EH (cell line): ENCODE measurements at regions not wholly inside any gene's neighbourhood (a gene's known extent, or its start where the extent isn't known, plus 50 kb on each side); places are given as distances from the start of the nearest gene placed in this dataset.

Experiments used
- DNase-seq: peaks from one replicate; pipeline ENCODE4 v3.0.0-alpha.2; 2015; ENCODE audit warnings: low read depth

DNA sequence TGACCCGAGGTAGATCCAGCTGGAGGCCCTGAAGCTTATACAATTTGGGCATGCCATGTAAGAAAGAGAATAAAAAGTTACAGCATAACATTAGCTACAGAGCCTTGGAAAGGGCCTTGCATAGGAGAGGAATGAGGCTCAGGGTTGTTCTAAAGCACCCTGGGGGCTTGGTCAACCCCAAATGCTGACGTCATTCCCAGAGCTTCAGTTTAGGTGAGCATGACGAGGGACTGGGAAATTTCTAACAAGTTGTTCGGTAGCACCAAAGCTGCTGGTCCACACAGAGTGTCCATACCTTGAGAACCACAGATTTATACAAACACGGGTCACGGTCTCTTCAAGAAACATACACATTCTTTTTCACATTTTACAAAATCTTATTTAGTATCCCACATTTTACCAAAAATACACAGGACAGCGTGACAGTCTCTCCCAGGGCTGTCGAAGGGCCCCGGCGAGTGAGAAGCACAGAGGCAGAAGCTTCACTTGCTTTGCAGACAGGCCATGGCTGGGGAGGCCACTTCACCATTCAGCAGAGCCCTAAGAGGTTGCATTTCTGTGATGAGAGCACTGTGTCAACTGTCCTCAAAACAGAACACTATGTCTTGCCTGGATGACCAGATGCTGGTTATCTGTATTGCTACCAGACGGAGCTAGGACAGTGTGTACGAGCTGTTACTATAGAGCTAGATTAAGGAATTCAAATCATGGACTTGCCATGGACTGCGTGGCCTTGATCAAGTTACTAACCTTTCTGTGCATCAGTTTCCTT is 68.2 kb upstream of the ARRDC4 start:
- no peak for DNase-seq

DNA sequence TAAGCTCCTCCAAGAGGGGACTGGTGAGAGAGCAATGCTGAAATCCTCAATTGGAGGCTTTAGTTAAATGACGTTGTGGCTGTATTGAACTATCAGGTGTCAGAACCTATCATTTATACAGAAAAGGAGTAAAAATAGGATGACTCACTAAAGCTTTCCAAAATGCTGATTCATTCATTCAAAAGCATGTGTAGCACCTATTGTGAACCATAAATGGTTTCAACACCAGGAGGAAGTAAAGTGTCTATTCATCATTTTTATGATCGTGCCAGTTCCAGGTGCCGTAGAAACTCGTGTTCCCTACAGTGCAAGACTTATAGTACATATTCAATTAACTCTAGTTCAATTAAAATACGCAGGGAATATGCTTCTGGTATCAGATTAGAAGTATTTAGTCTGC is 66.5 kb upstream of the ARRDC4 start:
- DNase-seq: no peak

DNA sequence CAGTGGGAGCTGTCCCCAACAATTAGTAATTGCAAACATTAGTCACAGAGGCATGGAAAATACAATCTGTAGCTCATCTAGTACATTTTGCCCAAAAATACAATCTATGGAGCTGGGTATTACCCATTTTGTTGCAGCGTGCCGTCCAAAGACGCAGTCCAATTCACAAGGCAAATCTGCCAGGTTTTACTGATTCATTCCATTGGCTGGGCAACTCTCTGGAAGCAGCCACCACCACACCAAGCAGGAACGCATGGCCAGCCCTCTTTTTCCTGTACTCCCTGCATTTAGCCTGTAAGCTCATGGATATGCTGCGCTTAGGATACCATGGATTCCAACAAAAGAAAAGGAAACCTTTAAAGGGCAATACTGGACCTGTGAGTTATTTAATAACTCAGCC is 60.5 kb upstream of the ARRDC4 start:
- DNase-seq: no peak

DNA sequence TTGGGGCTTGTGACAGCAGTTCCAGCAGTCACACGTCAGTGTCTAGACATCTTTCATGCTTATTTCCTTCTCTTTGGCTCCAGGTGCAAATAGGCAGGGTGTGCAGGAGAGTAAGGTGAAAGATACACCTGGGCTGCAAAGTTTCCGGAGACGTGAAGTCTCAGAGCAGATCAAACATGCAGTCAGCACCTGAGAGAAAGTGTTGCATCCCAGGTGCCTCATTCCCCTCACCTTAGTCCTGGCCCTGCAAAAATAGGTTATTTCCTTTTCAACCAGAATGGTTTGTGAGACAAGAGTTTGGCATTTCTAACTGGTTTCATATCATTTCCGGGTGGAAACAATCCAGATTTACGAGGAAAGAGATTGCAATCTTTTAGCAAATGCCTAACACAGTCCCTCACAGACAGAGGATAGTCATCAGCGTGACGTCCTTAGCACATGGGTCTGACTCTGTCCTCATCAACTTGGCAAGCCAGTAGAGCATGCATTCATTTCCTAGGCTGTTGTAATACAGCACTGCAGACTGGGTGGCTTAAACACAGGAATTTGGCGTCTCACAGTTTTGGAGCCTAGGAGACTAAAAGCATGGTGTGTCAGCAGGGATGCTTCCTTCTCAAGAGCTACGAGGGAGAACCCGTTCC is 58.2 kb upstream of the ARRDC4 start:
- DNase-seq: peak; percentile 99

DNA sequence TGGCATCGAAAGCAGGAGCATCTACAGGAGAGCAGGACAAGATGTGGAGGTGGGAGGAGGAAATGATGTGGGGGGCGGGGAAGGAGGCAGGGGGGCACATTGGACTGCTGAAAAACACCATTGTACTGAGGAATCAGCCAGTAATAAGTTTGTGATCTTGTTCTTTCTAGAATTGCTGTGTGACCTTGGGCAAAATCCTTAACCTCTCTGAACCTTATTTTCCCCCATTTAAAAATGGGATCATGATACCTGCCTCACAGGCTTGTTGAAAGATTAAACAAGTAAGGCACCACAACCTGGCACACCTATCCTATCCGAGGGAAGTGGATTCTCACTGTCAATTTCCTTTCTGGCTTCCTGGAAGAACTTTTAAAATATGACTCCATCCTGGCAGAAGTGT is 56.9 kb upstream of the ARRDC4 start:
- no peak for DNase-seq

DNA sequence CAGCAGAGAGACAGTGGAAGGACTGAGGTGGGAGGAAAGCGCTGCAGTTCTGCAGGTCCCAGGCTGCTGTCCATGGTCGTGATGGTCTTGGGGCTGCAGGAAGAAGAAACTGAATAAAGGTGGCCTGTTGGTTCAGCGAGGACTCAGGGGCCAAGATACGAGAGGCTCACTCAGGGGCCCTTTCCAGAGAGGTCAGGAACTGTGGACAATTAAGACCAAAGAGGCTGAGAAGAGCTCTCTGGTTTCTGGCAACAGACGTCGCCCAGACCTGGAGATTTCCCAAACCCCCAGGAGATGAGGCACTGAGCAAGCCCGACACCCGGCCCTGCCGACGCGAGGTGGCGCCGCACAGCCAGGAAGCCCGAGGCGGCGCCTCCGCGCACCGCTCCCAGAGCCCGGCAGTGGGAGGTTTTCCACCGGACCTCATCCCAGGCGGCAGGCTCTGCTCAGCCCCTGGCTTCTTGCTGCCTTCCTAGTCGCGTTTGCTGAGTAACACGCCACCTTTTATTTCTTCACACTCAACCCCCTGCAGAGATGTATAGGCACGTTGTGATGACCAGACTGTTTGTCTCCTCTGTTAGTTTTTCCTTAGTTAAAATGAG is 56.4 kb upstream of the ARRDC4 start:
- DNase-seq: peak; percentile 84

DNA sequence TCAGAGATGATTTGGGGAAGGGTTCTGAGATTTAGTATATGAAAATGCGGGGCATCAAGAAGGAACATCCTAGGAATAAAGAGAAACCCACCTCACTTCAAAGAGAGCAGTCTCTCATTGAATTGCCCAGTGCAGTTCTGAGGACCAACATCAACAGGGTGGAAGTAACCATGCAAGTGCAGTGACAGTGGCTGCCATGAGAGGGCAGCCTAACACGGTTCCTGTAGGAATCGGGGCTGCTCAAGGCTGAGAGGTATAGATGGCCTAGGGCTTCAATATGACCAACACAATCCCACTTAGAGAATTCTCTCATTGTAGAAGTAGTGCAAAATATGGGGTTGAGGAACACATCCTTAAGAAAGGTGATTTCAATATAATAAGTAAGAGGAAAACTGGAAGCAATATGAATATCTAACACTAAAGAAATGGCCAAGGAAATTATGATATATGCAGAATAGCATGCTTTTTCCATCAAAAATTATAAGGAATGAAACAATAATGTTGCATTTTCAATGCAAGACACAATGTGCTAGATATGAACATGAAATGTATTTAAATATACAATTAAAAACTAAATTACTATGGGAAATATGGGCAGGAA is 51.1 kb upstream of the ARRDC4 start:
- DNase-seq: peak; percentile 75
